Prostate gland (tissue), 2 donors: ENCODE measurements at regions not wholly inside any gene's neighbourhood (a gene's known extent, or its start where the extent isn't known, plus 50 kb on each side); places are given as distances from the start of the nearest gene placed in this dataset.
"Not testable (repeated sequence)": the region's sequence is repeated elsewhere in the genome, so short reads cannot be mapped to it uniquely, and the experiment has no call there.

ENCODE experiments used
- DNase-seq: peaks from one replicate; pipeline ENCODE4 v3.0.0-alpha.2; 2019; ENCODE audit warnings: low spot score
- H3K27ac ChIP-seq, 2 donors: fragments of 200-600 bp; sonication (generic); 2 replicates each; pipeline ENCODE4 v1.5.1; 2017 to 2019
- H3K27me3 ChIP-seq: fragments of 200-600 bp; sonication (generic); replicated peaks from 2 replicates; pipeline ENCODE4 v1.5.1; 2019; ENCODE audit not compliant: insufficient read depth
- H3K36me3 ChIP-seq, 2 donors: fragments of 200-600 bp; sonication (generic); 1 replicate in 1 of 2; 2 replicates in 1 of 2; pipeline versions ENCODE4 v1.5.1 to v1.8.1; 2017 to 2019
- H3K4me1 ChIP-seq: fragments of 200-600 bp; sonication (generic); replicated peaks from 2 replicates; pipeline ENCODE4 v1.5.1; 2019
- H3K4me3 ChIP-seq, 2 donors: fragments of 200-600 bp; sonication (generic); 2 replicates each; pipeline ENCODE4 v1.5.1; 2017 to 2019
- H3K9me3 ChIP-seq: fragments of 200-600 bp; sonication (generic); 2 replicates; pipeline ENCODE4 v1.5.1; 2017
- WGBS: methylation state at CpG from one replicate; pipeline ENCODE4 v1.1.5; 2018; 5-methylcytosine and 5-hydroxymethylcytosine counted together
- intact Hi-C: fragments of 100-400 bp; cut with DNase I; formaldehyde crosslinking; loops from one replicate; pipeline ENCODE4 v1.14.2; 2022

- H3K9me3 ChIP-seq, H3K4me3 ChIP-seq, H3K4me1 ChIP-seq, H3K36me3 ChIP-seq, H3K27ac ChIP-seq, DNase-seq, H3K27me3 ChIP-seq, intact Hi-C loops: not testable (repeated sequence)
- WGBS: 73% methylated on average over 13 of the region's 25 CpGs
Measured at GRCh38 chr2:91568391-91569338, 2877.2 kb downstream of the RPIA start.

- H3K4me3 ChIP-seq, H3K36me3 ChIP-seq, H3K9me3 ChIP-seq, intact Hi-C loops, H3K27me3 ChIP-seq, DNase-seq, H3K4me1 ChIP-seq, H3K27ac ChIP-seq: not testable (repeated sequence)
- whole genome bisulfite sequencing: 89% methylated on average over 78 of the region's 78 CpGs
Measured at GRCh38 chr2:91571239-91571923, 2879.9 kb downstream of the RPIA start.

- H3K27me3 ChIP-seq, H3K27ac ChIP-seq, H3K9me3 ChIP-seq, H3K36me3 ChIP-seq, H3K4me1 ChIP-seq, H3K4me3 ChIP-seq, DNase-seq, intact Hi-C loops: not testable (repeated sequence)
- 83% methylated on average over 4 of the region's 4 CpGs for whole genome bisulfite sequencing
Measured at GRCh38 chr2:91573018-91573417, 2881.5 kb downstream of the RPIA start.

- intact Hi-C loops, H3K4me3 ChIP-seq, H3K4me1 ChIP-seq, H3K27ac ChIP-seq, H3K36me3 ChIP-seq, H3K9me3 ChIP-seq, H3K27me3 ChIP-seq, DNase-seq: not testable (repeated sequence)
- WGBS: 86% methylated on average over 2 of the region's 4 CpGs
Measured at GRCh38 chr2:91573755-91574154, 2882.3 kb downstream of the RPIA start.

- H3K27ac ChIP-seq, H3K27me3 ChIP-seq, DNase-seq, H3K4me1 ChIP-seq, H3K4me3 ChIP-seq, intact Hi-C loops, H3K9me3 ChIP-seq, H3K36me3 ChIP-seq: not testable (repeated sequence)
- WGBS: 69% methylated on average over 5 of the region's 8 CpGs
Measured at GRCh38 chr2:91574255-91574654, 2882.8 kb downstream of the RPIA start.

GRCh38 chr2:91575701-91576100 is 2884.2 kb downstream of the RPIA start:
- H3K36me3 ChIP-seq, DNase-seq, H3K9me3 ChIP-seq, H3K27me3 ChIP-seq, H3K4me3 ChIP-seq, intact Hi-C loops, H3K4me1 ChIP-seq, H3K27ac ChIP-seq: not testable (repeated sequence)
- WGBS: 78% methylated on average over 11 of the region's 11 CpGs

GRCh38 chr2:91577406-91577805 is 2885.9 kb downstream of the RPIA start:
- H3K9me3 ChIP-seq, H3K27ac ChIP-seq, H3K27me3 ChIP-seq, H3K4me1 ChIP-seq, H3K36me3 ChIP-seq, DNase-seq, intact Hi-C loops, H3K4me3 ChIP-seq: not testable (repeated sequence)
- WGBS: 83% methylated on average over 6 of the region's 6 CpGs

GRCh38 chr2:91578678-91579077 is 2887.2 kb downstream of the RPIA start:
- DNase-seq, H3K27ac ChIP-seq, H3K36me3 ChIP-seq, H3K27me3 ChIP-seq, H3K4me3 ChIP-seq, intact Hi-C loops, H3K4me1 ChIP-seq, H3K9me3 ChIP-seq: not testable (repeated sequence)
- WGBS: 61% methylated on average over 3 of the region's 3 CpGs

- intact Hi-C loops, H3K9me3 ChIP-seq, H3K36me3 ChIP-seq, H3K4me3 ChIP-seq, H3K27me3 ChIP-seq, H3K4me1 ChIP-seq, H3K27ac ChIP-seq, DNase-seq: not testable (repeated sequence)
- 74% methylated on average over 3 of the region's 3 CpGs for WGBS
Measured at GRCh38 chr2:91579555-91579954, 2888.1 kb downstream of the RPIA start.

- H3K27me3 ChIP-seq, H3K27ac ChIP-seq, H3K36me3 ChIP-seq, DNase-seq, H3K4me3 ChIP-seq, H3K9me3 ChIP-seq, intact Hi-C loops, H3K4me1 ChIP-seq: not testable (repeated sequence)
- WGBS: 71% methylated on average over 4 of the region's 4 CpGs
Measured at GRCh38 chr2:91580043-91580442, 2888.6 kb downstream of the RPIA start.

- H3K27ac ChIP-seq, H3K4me1 ChIP-seq, intact Hi-C loops, H3K36me3 ChIP-seq, H3K9me3 ChIP-seq, H3K4me3 ChIP-seq, DNase-seq: not testable (repeated sequence)
- 73% methylated on average over 6 of the region's 6 CpGs for WGBS
- peaks cover 12% of the 10 kb centered on the region for H3K27me3 ChIP-seq
Measured at GRCh38 chr2:91587098-91587497, 2895.6 kb downstream of the RPIA start.

- 83% methylated on average over 17 of the region's 17 CpGs for WGBS
- DNase-seq, intact Hi-C loops, H3K36me3 ChIP-seq, H3K9me3 ChIP-seq, H3K4me3 ChIP-seq, H3K27ac ChIP-seq, H3K4me1 ChIP-seq: not testable (repeated sequence)
- H3K27me3 ChIP-seq: peaks cover 12% of the 10 kb centered on the region
Measured at GRCh38 chr2:91587908-91588535, 2896.5 kb downstream of the RPIA start.
